Trophoblast cell (in vitro differentiated cells and primary cell): ENCODE measurements at regions not wholly inside any gene's neighbourhood (a gene's known extent, or its start where the extent isn't known, plus 50 kb on each side); places are given as distances from the start of the nearest gene placed in this dataset.

Source experiments
- DNase-seq, 2 donors: peaks; one replicate each; pipeline ENCODE4 v3.0.0-alpha.2; 2016
- H2AFZ ChIP-seq: 2 replicates; pipeline ENCODE4 v1.6.1; 2013; ENCODE audit warnings: low read length, moderate library complexity, mild to moderate bottlenecking; ENCODE audit not compliant: insufficient read depth, poor library complexity
- H2AK5ac ChIP-seq: 2 replicates; pipeline ENCODE4 v1.6.1; 2013; ENCODE audit warnings: mild to moderate bottlenecking, low read length
- H2BK120ac ChIP-seq: 2 replicates; pipeline ENCODE4 v1.6.1; 2013; ENCODE audit warnings: low read length, mild to moderate bottlenecking, moderate library complexity; ENCODE audit not compliant: insufficient read depth, poor library complexity
- H2BK12ac ChIP-seq: 2 replicates; pipeline ENCODE4 v1.6.1; 2013; ENCODE audit warnings: mild to moderate bottlenecking, low read length, moderate library complexity
- H2BK5ac ChIP-seq: 2 replicates; pipeline ENCODE4 v1.6.1; 2013; ENCODE audit warnings: low read length, low read depth, moderate library complexity, mild to moderate bottlenecking; ENCODE audit not compliant: poor library complexity
- H3K14ac ChIP-seq: 2 replicates; pipeline ENCODE4 v1.6.1; 2013; ENCODE audit warnings: mild to moderate bottlenecking, low read length
- H3K18ac ChIP-seq: 2 replicates; pipeline ENCODE4 v1.6.1; 2013; ENCODE audit warnings: mild to moderate bottlenecking, low read length
- H3K23ac ChIP-seq: 2 replicates; pipeline ENCODE4 v1.6.1; 2013; ENCODE audit warnings: low read length
- H3K27ac ChIP-seq: 2 replicates; pipeline ENCODE4 v1.5.1; 2013; ENCODE audit warnings: low read depth, mild to moderate bottlenecking, inconsistent platforms, low read length, moderate library complexity
- H3K27me3 ChIP-seq: 2 replicates; pipeline ENCODE4 v1.6.1; 2013; ENCODE audit warnings: inconsistent platforms, mild to moderate bottlenecking, low read length, moderate library complexity; ENCODE audit not compliant: insufficient read depth
- H3K36me3 ChIP-seq, 2 experiments: 1 replicate in 1 of 2; 2 replicates in 1 of 2; pipeline ENCODE4 v1.6.1; 2013; ENCODE audit warnings: low read length in 2 of 2, mild to moderate bottlenecking in 2 of 2, moderate library complexity in 1 of 2; ENCODE audit not compliant: insufficient read depth in 2 of 2, control insufficient read depth in 1 of 2
- H3K4ac ChIP-seq: 2 replicates; pipeline ENCODE4 v1.6.1; 2013; ENCODE audit warnings: low read depth, mild to moderate bottlenecking, low read length, moderate library complexity
- H3K4me1 ChIP-seq, 2 experiments: 1 replicate in 1 of 2; 2 replicates in 1 of 2; pipeline ENCODE4 v1.6.1; 2013; ENCODE audit warnings: low read length in 2 of 2, mild to moderate bottlenecking in 2 of 2, moderate library complexity in 1 of 2; ENCODE audit not compliant: insufficient read depth in 2 of 2, control insufficient read depth in 1 of 2
- H3K4me2 ChIP-seq: 2 replicates; pipeline ENCODE4 v1.6.1; 2013; ENCODE audit warnings: inconsistent platforms, mild to moderate bottlenecking, low read length, moderate library complexity
- H3K4me3 ChIP-seq: 2 replicates; pipeline ENCODE4 v1.5.1; 2013; ENCODE audit warnings: mild to moderate bottlenecking, low read depth, low read length, inconsistent platforms
- H3K79me1 ChIP-seq: one replicate; pipeline ENCODE4 v1.6.1; 2013; ENCODE audit warnings: low read length
- H3K79me2 ChIP-seq: 2 replicates; pipeline ENCODE4 v1.6.1; 2013; ENCODE audit warnings: low read length, mild to moderate bottlenecking; ENCODE audit not compliant: control insufficient read depth, insufficient read depth, poor library complexity
- H3K9ac ChIP-seq: 2 replicates; pipeline ENCODE4 v1.6.1; 2013; ENCODE audit warnings: mild to moderate bottlenecking, low read length
- H3K9me3 ChIP-seq: 2 replicates; pipeline ENCODE4 v1.6.1; 2013; ENCODE audit warnings: low read depth, mild to moderate bottlenecking, control low read depth, inconsistent platforms, low read length; ENCODE audit not compliant: insufficient read depth
- H4K12ac ChIP-seq: 2 replicates; pipeline ENCODE4 v1.6.1; 2013; ENCODE audit warnings: low read depth, mild to moderate bottlenecking, low read length, moderate library complexity
- H4K8ac ChIP-seq: 2 replicates; pipeline ENCODE4 v1.6.1; 2013; ENCODE audit warnings: low read depth, mild to moderate bottlenecking, low read length, moderate library complexity
- H4K91ac ChIP-seq: one replicate; pipeline ENCODE4 v1.6.1; 2013; ENCODE audit warnings: low read depth, mild to moderate bottlenecking, low read length, moderate library complexity
- WGBS: extraction: QIAGEN DNeasy Blood & Tissue Kit; methylation state at CpG from one replicate; pipeline ENCODE4 v1.1.7; 2013; ENCODE audit warnings: missing lambda C conversion rate; ENCODE audit not compliant: insufficient read length, insufficient coverage; ENCODE audit errors: extremely low coverage; 5-methylcytosine and 5-hydroxymethylcytosine counted together

- Histone ChIP-seq H2BK12ac (no peak overlapping the region), H2AK5ac (no peak overlapping the region), H3K9me3 (peaks cover 7% of the 10 kb centered on the region), H3K4me1 (no peaks in the 10 kb centered on the region), H3K36me3 (no peaks in the 10 kb centered on the region), H3K79me1 (no peaks in the 10 kb centered on the region), H3K9ac (no peak overlapping the region), H3K18ac (no peak overlapping the region), H3K27me3 (no peaks in the 10 kb centered on the region), H3K4me3 (no peak overlapping the region), H3K79me2 (no peaks in the 10 kb centered on the region), H4K91ac (no peak overlapping the region), H3K14ac (no peak overlapping the region), H3K4ac (no peak overlapping the region), H4K12ac (no peak overlapping the region), H4K8ac (no peak overlapping the region), H2AFZ (no peak overlapping the region), H2BK5ac (no peak overlapping the region), H3K23ac (no peak overlapping the region), H3K4me2 (no peak overlapping the region), H3K27ac (no peak overlapping the region), H2BK120ac (no peak overlapping the region)
- WGBS, result no CpG with 5 or more reads among the region's 5 CpGs
- no peak for DNase-seq
These were observed 601.7 kb upstream of the GJE1 start for GRCh38 chr6:141531040-141531439.

GRCh38 chr6:141528596-141528995 is 604.1 kb upstream of the GJE1 start:
- Histone ChIP-seq H3K4me3 (no peak overlapping the region), H4K12ac (no peak overlapping the region), H3K79me1 (no peaks in the 10 kb centered on the region), H3K23ac (no peak overlapping the region), H3K36me3 (no peaks in the 10 kb centered on the region), H3K9ac (no peak overlapping the region), H3K4me1 (no peaks in the 10 kb centered on the region), H2BK12ac (no peak overlapping the region), H4K91ac (no peak overlapping the region), H3K27me3 (no peaks in the 10 kb centered on the region), H3K9me3 (peaks cover 7% of the 10 kb centered on the region), H2AK5ac (no peak overlapping the region), H3K4me2 (no peak overlapping the region), H2BK5ac (no peak overlapping the region), H3K14ac (no peak overlapping the region), H3K27ac (no peak overlapping the region), H4K8ac (no peak overlapping the region), H3K4ac (no peak overlapping the region), H2BK120ac (no peak overlapping the region), H3K18ac (no peak overlapping the region), H3K79me2 (no peaks in the 10 kb centered on the region), H2AFZ (no peak overlapping the region)
- DNase-seq, result no peak
- WGBS, result no CpG with 5 or more reads among the region's 1 CpG

- Histone ChIP-seq H2AFZ (no peak overlapping the region), H3K27ac (no peak overlapping the region), H4K8ac (no peak overlapping the region), H3K4ac (no peak overlapping the region), H2BK5ac (no peak overlapping the region), H3K79me2 (no peaks in the 10 kb centered on the region), H3K4me2 (no peak overlapping the region), H3K9ac (no peak overlapping the region), H3K79me1 (no peaks in the 10 kb centered on the region), H3K18ac (no peak overlapping the region), H3K4me1 (no peaks in the 10 kb centered on the region), H3K27me3 (no peaks in the 10 kb centered on the region), H3K4me3 (no peak overlapping the region), H3K36me3 (no peaks in the 10 kb centered on the region), H4K91ac (no peak overlapping the region), H2BK12ac (no peak overlapping the region), H3K9me3 (peaks cover 4% of the 10 kb centered on the region), H4K12ac (no peak overlapping the region), H3K23ac (no peak overlapping the region), H2AK5ac (no peak overlapping the region), H3K14ac (no peak overlapping the region), H2BK120ac (no peak overlapping the region)
- no CpG with 5 or more reads among the region's 6 CpGs for WGBS
- no peak for DNase-seq
These were observed 605.7 kb upstream of the GJE1 start for GRCh38 chr6:141526985-141527384.

GRCh38 chr6:141521440-141521839 is 611.3 kb upstream of the GJE1 start:
- Histone ChIP-seq H4K12ac (no peak overlapping the region), H3K9ac (no peak overlapping the region), H2BK120ac (no peak overlapping the region), H3K79me1 (no peaks in the 10 kb centered on the region), H3K4me3 (no peak overlapping the region), H3K23ac (no peak overlapping the region), H3K9me3 (peaks cover 2% of the 10 kb centered on the region), H2AFZ (no peak overlapping the region), H3K27ac (no peak overlapping the region), H3K4me2 (no peak overlapping the region), H3K14ac (no peak overlapping the region), H3K18ac (no peak overlapping the region), H3K79me2 (no peaks in the 10 kb centered on the region), H2AK5ac (no peak overlapping the region), H3K4me1 (no peaks in the 10 kb centered on the region), H2BK12ac (no peak overlapping the region), H3K27me3 (no peaks in the 10 kb centered on the region), H3K36me3 (no peaks in the 10 kb centered on the region), H4K91ac (no peak overlapping the region), H2BK5ac (no peak overlapping the region), H3K4ac (no peak overlapping the region), H4K8ac (no peak overlapping the region)
- DNase-seq, result no peak
